ENCODE measurements at regions not wholly inside any gene's neighbourhood (a gene's known extent, or its start where the extent isn't known, plus 50 kb on each side); places are given as distances from the start of the nearest gene placed in this dataset.

DNA sequence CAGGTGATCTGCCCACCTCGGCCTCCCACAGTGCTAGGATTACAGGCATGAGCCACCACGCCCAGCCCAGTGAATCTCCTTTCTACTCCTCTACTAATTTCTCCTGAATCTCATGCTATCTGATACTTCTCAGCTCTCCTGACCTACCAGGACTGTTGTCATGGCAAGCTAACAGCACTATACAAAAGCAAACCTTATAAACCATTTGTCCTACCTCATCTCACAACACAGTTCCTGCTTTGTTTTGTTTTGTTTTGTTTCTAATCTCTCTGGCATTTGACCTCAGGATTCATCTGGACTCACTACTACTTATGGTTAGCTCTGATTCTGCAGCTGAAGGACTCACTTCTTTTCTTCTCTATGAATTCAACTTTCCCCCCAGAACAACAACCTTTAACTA lies 734.8 kb downstream of the TLE1 start:
- no peaks in the 10 kb centered on the region for H3K36me3 Mint-ChIP-seq (ENCODE audit: insufficient read depth, unreplicated experiment)
- BruUV-seq (replicated peaks) = no TSS peak
- no peaks in the 10 kb centered on the region for H3K4me1 Mint-ChIP-seq (ENCODE audit: low read depth, unreplicated experiment)
- DNase-seq = no peak
- intact Hi-C loops (cut with micrococcal nuclease; ENCODE audit: unreplicated experiment) = loop anchor here (10.0 kb wide), 1 partner anchor 50 kb away; no protein-coding TSS in a partner anchor
- H3K27ac Mint-ChIP-seq (ENCODE audit: unreplicated experiment) = no peak overlapping the region
- H3K27me3 Mint-ChIP-seq (ENCODE audit: unreplicated experiment) = no peaks in the 10 kb centered on the region
- CTCF ChIA-PET = no interaction called here
- no peaks in the 10 kb centered on the region for H3K9me3 Mint-ChIP-seq (ENCODE audit: low read depth, unreplicated experiment)
- no peak for TF ChIP-seq CTCF (IDR thresholded peaks at IDR 0.05; ENCODE audit: unreplicated experiment)
- H3K4me3 Mint-ChIP-seq (ENCODE audit: low read depth, unreplicated experiment) = no peak overlapping the region

GRCh38 chr9:80952363-80952922 lies 736.9 kb downstream of the TLE1 start:
- Mint-ChIP-seq H3K9me3 (ENCODE audit: low read depth, unreplicated experiment) (no peaks in the 10 kb centered on the region), H3K27ac (ENCODE audit: unreplicated experiment) (no peak overlapping the region), H3K4me1 (ENCODE audit: low read depth, unreplicated experiment) (no peaks in the 10 kb centered on the region), H3K4me3 (ENCODE audit: low read depth, unreplicated experiment) (no peak overlapping the region), H3K27me3 (ENCODE audit: unreplicated experiment) (no peaks in the 10 kb centered on the region), H3K36me3 (ENCODE audit: insufficient read depth, unreplicated experiment) (no peaks in the 10 kb centered on the region)
- DNase-seq = no peak
- no peak for TF ChIP-seq CTCF (IDR thresholded peaks at IDR 0.05; ENCODE audit: unreplicated experiment)
- no TSS peak for BruUV-seq (replicated peaks)
- intact Hi-C loops (cut with micrococcal nuclease; ENCODE audit: unreplicated experiment) = loop anchor here (10.0 kb wide), 1 partner anchor 52 kb away; no protein-coding TSS in a partner anchor
- CTCF ChIA-PET = no interaction called here

DNA sequence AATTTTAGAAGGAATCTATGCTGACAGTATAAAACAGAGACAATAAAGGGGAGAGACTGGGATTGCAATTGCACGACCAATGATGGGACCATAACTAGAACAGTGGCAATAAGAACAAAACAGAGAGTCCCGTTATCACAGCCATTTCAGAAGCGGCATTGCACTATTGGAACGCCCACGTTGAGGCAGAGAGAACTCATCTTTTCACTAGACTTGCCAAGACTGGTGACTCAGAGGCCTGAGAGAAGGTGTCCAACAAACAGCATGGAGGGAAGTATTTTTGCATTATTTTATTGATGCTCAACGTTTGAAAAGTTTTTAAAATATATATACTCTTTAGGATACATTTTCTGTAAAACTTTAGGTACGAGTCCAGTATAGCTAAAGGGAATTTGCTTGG lies 737.7 kb downstream of the TLE1 start:
- no peaks in the 10 kb centered on the region for H3K4me1 Mint-ChIP-seq (ENCODE audit: low read depth, unreplicated experiment)
- H3K9me3 Mint-ChIP-seq (ENCODE audit: low read depth, unreplicated experiment) = no peaks in the 10 kb centered on the region
- DNase-seq = no peak
- H3K27me3 Mint-ChIP-seq (ENCODE audit: unreplicated experiment) = no peaks in the 10 kb centered on the region
- intact Hi-C loops (cut with micrococcal nuclease; ENCODE audit: unreplicated experiment) = loop anchor here (10.0 kb wide), 1 partner anchor 53 kb away; no protein-coding TSS in a partner anchor
- CTCF ChIA-PET = no interaction called here
- H3K27ac Mint-ChIP-seq (ENCODE audit: unreplicated experiment) = no peak overlapping the region
- no TSS peak for BruUV-seq (replicated peaks)
- no peak overlapping the region for H3K4me3 Mint-ChIP-seq (ENCODE audit: low read depth, unreplicated experiment)
- TF ChIP-seq CTCF (IDR thresholded peaks at IDR 0.05; ENCODE audit: unreplicated experiment) = no peak
- no peaks in the 10 kb centered on the region for H3K36me3 Mint-ChIP-seq (ENCODE audit: insufficient read depth, unreplicated experiment)

DNA sequence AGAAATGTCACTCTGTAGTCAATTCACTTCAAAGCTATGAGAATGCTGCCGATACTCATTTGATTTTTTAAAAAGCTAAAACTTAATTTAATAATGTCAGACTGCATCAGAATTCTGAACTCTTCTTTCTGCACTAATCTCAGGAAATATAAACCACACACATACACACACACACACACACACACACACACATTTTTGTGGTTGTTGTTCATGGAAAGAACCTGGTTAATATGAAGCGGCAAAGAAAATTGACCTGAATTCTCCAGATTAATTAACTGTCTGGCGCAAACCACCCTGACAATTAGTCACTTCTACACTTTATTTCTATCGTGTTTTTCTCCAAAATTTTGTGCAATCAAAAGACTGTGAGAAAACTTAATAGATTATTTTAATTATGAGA lies 740.5 kb downstream of the TLE1 start:
- DNase-seq = no peak
- CTCF ChIA-PET = no interaction called here
- intact Hi-C loops (cut with micrococcal nuclease; ENCODE audit: unreplicated experiment) = no loop called here
- no TSS peak for BruUV-seq (replicated peaks)
- Mint-ChIP-seq H3K36me3 (ENCODE audit: insufficient read depth, unreplicated experiment) (no peaks in the 10 kb centered on the region), H3K27ac (ENCODE audit: unreplicated experiment) (no peak overlapping the region), H3K4me3 (ENCODE audit: low read depth, unreplicated experiment) (no peak overlapping the region), H3K9me3 (ENCODE audit: low read depth, unreplicated experiment) (no peaks in the 10 kb centered on the region), H3K4me1 (ENCODE audit: low read depth, unreplicated experiment) (no peaks in the 10 kb centered on the region), H3K27me3 (ENCODE audit: unreplicated experiment) (no peaks in the 10 kb centered on the region)
- no peak for TF ChIP-seq CTCF (IDR thresholded peaks at IDR 0.05; ENCODE audit: unreplicated experiment)
